Stimulated activated CD8-positive, alpha-beta memory T cell treated with anti-CD3 and anti-CD28 coated beads, Interleukin-12 subunit alpha, Interleukin-12 subunit beta, amount 100 ng/mL, for 1 hour (primary cell): ENCODE measurements at regions not wholly inside any gene's neighbourhood (a gene's known extent, or its start where the extent isn't known, plus 50 kb on each side); places are given as distances from the start of the nearest gene placed in this dataset.

Experiments
- DNase-seq: peaks from one replicate; pipeline ENCODE4 v3.0.0-alpha.2; 2020; ENCODE audit warnings: low read depth

DNA sequence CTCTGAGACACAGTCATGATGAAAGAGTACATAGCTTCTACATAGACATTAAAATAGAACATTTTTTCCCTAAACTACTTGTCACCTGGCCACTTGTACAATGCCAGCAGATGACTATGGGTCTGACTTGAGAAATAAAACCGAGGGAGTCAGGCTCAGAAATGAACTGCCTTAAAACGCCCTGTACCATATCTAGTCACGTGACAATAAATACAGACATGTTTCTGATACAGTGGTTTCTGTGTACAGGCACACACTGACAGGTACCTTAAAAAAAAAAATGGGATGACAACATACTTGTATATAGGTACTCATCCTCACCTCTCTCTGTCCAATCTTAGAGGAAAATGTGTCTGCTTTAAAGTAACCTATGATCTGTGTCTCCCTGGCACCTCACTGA, 144.1 kb downstream of the SH3BGRL2 start:
- DNase-seq: no peak

DNA sequence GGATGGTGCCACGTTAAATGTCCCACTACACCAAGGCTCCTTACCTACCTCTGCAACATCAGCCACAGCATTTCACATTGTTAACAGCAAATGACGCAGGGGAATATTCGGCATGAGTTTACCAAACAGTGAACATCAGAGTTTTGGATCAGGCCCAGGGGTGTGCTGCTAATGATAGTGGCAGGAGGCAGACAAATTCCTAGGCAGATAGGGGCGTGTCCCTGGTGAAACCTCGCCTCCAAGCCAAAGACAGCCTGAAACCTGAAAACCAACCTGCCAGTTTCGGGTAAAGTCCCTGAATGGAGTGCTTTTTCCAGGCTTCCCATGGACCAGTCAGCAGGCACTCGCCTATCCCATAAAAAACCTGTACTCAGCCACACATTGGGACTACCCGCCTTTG, 133.6 kb downstream of the SH3BGRL2 start:
- no peak for DNase-seq

DNA sequence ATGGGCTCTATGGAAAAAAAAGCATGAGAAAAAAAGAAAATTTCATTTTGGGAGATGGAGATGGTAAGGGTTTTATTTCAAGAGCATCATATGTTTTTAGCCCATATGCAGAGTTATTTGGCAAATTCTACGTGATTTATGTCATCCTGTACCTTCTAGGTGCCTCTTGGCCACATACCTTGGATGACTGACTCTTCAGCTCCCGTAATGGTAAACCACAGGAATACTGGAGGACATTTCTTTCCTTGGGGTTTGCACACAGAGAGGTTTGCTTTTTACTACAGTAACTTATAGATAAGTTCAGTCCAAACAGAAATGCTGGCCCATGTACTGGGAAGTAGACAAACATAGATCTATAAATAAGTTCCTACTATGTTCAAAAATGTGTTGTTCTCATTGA, 132.2 kb downstream of the SH3BGRL2 start:
- no peak for DNase-seq

DNA sequence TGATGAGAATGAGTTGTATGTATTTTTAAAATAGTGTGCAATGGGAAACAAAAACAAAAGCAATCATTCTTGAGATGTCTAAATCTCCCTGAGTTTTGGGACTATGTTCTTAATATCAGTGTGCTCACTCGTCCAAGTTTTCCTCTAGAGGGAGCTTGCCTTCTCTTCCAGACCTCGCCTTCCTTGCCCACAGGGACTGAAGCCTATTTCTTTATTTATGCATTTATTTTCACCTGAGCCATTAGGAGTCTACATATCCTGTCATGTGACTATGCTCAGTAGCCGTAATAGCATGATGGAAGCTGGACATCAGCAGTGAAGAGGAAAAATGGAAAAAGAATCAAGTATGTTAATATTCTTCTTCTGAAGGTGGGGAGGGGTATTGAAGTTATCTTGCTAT, 131.2 kb downstream of the SH3BGRL2 start:
- no peak for DNase-seq

DNA sequence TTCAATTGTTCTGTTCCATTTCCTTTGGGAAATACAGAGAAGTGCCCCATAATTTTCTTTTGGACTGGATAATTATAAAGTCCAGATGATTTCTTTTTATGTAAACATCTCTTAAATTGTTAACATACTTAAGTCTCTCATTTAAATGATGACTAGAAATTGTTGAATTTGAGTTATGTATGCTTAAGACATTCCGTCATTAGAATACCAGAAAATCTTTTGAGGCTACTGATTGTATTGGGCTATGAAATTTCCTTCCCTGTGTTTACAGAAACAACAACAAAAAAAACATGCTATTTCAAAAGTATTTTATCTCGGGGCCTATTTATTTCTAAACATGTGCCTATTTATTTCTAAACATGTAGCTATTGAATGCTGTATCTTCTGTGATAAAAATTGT, 125.4 kb downstream of the SH3BGRL2 start:
- no peak for DNase-seq

DNA sequence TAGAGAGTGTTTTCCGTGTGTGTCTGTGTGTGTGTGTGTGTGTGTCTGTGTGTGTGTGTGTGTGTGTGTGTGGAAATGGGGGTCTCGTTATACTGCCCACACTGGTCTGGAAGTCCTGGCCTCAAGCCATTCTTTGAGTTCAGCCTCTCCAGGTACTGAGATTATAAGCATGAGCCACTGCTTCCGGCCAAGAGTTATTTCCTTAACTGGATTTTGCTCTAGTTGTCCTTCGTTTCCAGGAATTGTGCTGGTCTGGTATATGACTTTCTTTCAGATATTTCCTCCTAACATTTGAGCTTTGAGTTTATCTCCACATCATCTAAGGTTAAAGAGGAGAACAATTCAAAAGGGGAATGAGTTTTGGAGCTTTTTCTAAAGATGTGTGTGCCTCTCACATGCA, 124.8 kb downstream of the SH3BGRL2 start:
- no peak for DNase-seq
